ENCODE measurements at regions not wholly inside any gene's neighbourhood (a gene's known extent, or its start where the extent isn't known, plus 50 kb on each side); places are given as distances from the start of the nearest gene placed in this dataset.

DNA sequence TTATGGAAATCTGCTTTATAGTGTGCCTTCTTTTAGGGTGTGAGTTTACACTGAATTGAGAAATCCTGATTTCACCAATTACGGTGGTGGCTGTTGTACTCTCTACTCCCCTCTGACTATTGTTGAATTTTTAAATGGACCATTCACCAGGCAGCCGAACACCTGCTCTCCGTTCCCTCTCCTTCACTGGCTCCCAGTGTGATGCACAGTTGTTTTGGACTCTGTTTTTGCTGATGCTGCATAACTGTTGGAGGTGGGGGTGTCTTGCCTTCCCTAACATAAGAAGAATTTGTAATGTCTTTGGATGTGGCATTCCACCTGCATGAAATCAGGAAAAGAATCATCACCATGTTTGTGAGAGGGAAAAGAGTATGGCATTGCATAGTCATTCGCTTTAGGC lies 341.2 kb downstream of the SNAPC1 start:
- no peak overlapping the region for H3K27ac ChIP-seq
- no peak for DNase-seq
- H3K4me3 ChIP-seq, result no peak overlapping the region
- no peaks in the 10 kb centered on the region for H3K36me3 ChIP-seq
- 80 to 90% methylated on average over 4 of the region's 4 CpGs for WGBS, 2 donors
- no peaks in the 10 kb centered on the region for H3K9me3 ChIP-seq
- intact Hi-C loops (cut with DNase I), result no loop called here
- H3K4me1 ChIP-seq, result no peaks in the 10 kb centered on the region
- TF ChIP-seq POLR2AphosphoS5 (IDR thresholded peaks at IDR 0.05) (no peak), EP300 (IDR thresholded peaks at IDR 0.05) (no peak), POLR2A (IDR thresholded peaks at IDR 0.05) (no peak)
- TF ChIP-seq, protein P1, sequence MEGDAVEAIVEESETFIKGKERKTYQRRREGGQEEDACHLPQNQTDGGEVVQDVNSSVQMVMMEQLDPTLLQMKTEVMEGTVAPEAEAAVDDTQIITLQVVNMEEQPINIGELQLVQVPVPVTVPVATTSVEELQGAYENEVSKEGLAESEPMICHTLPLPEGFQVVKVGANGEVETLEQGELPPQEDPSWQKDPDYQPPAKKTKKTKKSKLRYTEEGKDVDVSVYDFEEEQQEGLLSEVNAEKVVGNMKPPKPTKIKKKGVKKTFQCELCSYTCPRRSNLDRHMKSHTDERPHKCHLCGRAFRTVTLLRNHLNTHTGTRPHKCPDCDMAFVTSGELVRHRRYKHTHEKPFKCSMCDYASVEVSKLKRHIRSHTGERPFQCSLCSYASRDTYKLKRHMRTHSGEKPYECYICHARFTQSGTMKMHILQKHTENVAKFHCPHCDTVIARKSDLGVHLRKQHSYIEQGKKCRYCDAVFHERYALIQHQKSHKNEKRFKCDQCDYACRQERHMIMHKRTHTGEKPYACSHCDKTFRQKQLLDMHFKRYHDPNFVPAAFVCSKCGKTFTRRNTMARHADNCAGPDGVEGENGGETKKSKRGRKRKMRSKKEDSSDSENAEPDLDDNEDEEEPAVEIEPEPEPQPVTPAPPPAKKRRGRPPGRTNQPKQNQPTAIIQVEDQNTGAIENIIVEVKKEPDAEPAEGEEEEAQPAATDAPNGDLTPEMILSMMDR (IDR thresholded peaks at IDR 0.05), result no peak
- no peaks in the 10 kb centered on the region for H3K27me3 ChIP-seq

DNA sequence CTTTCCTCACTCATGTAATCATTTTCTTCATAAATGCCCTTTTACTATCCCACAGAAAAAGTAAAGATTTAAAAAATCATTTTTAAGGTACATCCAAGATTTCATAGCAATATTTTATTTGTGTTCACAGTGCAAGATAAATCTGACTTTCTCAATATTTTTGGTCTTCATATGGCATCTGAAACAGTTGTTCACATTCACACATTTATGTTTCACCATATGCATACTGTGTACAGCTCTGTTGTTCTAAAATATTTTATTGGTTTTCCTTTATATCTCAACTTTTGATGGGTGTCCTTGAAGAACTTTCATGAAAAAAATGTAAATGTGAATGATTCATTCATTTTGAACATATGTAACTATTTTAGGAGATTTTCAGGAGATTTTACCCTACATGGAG lies 348.7 kb downstream of the SNAPC1 start:
- intact Hi-C loops (cut with DNase I), result no loop called here
- Histone ChIP-seq H3K9me3 (no peaks in the 10 kb centered on the region), H3K27ac (no peak overlapping the region), H3K27me3 (peaks cover 0 to 12% (median 7%) of the 10 kb centered on the region in 3 donors), H3K4me3 (no peak overlapping the region), H3K36me3 (no peaks in the 10 kb centered on the region), H3K4me1 (no peaks in the 10 kb centered on the region)
- TF ChIP-seq EP300 (IDR thresholded peaks at IDR 0.05) (no peak), POLR2A (IDR thresholded peaks at IDR 0.05) (no peak), POLR2AphosphoS5 (IDR thresholded peaks at IDR 0.05) (no peak)
- TF ChIP-seq, protein P1 (IDR thresholded peaks at IDR 0.05), result no peak
- DNase-seq, result no peak

DNA sequence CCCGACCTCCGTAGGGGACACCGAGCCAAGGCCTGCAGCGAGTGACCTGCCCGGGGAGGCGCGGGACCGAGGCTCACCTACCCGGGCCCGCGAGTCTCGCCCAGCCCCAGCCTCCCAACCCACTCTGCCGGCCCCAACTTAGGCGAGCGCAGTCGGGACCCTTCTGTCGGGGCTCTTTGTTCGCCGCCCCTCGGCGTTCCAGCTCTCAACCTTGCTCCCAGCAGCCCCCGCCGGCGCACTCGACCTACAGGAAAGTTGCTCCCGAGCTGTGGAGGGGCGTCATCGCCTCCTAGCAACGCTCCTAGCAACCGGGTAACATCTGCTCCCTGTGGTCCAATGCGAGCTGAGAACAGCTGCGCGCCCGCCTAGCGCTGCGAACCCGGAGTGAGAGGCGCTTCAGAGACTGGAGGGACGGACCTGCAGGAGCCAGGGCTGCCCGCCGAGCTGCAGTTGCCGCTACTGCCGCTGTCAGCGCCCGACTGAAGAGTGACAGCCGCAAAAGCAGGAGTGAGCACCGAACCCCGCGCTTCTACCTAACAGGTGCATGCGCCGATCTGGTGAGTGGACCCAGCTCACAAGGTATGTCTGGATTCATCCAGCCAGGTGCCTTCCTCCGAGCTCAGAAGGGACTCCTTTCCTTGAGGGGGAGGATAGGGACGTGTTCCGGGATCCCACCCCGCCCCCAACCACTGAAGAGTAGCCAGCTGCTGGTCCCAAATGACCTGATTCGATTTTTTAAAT lies 355.0 kb downstream of the SNAPC1 start:
- Histone ChIP-seq H3K36me3 (no peaks in the 10 kb centered on the region), H3K27ac (no peak overlapping the region), H3K27me3 (peaks cover 9 to 67% (median 15%) of the 10 kb centered on the region in 3 donors), H3K4me1 (peaks cover 0 to 12% (median 9%) of the 10 kb centered on the region in 4 donors), H3K4me3 (peak overlapping the region in 2 of 4 donors; percentile 23 to 27), H3K9me3 (no peaks in the 10 kb centered on the region)
- peak; percentile 65 for DNase-seq
- intact Hi-C loops (cut with DNase I), result no loop called here
- TF ChIP-seq POLR2A (IDR thresholded peaks at IDR 0.05), result no peak
- TF ChIP-seq POLR2AphosphoS5 (IDR thresholded peaks at IDR 0.05), result no peak
- TF ChIP-seq, protein P1 (IDR thresholded peaks at IDR 0.05), result no peak
- no peak for TF ChIP-seq EP300 (IDR thresholded peaks at IDR 0.05)
- 2 to 6% methylated on average over 56 of the region's 56 CpGs for WGBS, 2 donors

DNA sequence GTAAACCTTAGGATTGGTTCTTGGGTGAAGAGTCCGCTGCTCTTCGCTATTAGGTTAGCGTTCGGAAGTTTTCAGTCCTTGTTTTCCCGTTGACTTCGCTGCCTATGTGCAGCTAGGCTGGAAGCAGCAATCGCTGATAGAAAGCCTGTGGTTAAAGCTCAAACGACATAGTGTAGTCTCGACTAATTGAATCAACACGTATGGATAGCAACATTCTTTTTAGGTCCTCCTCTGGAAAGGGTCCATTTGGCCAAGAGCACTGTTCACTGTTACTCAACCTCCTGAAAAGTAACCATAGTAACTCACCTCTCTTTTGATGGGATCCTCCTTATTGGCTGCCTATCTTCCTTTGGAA lies 355.5 kb downstream of the SNAPC1 start:
- Histone ChIP-seq H3K27ac (no peak overlapping the region), H3K27me3 (peaks cover 9 to 67% (median 15%) of the 10 kb centered on the region in 3 donors), H3K9me3 (no peaks in the 10 kb centered on the region), H3K36me3 (no peaks in the 10 kb centered on the region), H3K4me1 (peaks cover 0 to 12% (median 9%) of the 10 kb centered on the region in 4 donors), H3K4me3 (peak overlapping the region in 2 of 4 donors; percentile 23 to 27)
- DNase-seq, result no peak
- intact Hi-C loops (cut with DNase I), result no loop called here
- 8 to 16% methylated on average over 10 of the region's 10 CpGs for WGBS, 2 donors
- TF ChIP-seq POLR2AphosphoS5 (IDR thresholded peaks at IDR 0.05) (no peak), POLR2A (IDR thresholded peaks at IDR 0.05) (no peak), EP300 (IDR thresholded peaks at IDR 0.05) (no peak)
- TF ChIP-seq, protein P1 (IDR thresholded peaks at IDR 0.05), result no peak

DNA sequence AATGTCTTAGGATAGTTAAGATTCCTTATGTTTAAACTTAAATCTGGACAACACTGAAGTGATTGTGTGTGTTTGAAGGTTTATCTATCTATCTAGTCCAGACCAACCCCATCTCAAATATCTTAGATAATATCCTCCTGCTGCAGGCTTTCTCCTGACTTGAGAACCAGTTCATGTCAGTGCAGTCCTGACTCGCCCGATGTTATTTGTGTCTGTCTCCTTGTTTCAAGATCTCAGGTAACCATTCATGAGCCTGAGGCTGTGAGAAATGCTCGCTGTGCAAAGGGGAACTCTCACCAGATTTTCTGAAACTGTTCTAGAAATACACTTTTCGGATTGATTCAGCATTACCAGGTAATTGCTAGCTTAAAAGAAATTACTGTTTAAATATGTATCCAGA lies 356.2 kb downstream of the SNAPC1 start:
- Histone ChIP-seq H3K9me3 (no peaks in the 10 kb centered on the region), H3K27ac (no peak overlapping the region), H3K27me3 (peaks cover 9 to 67% (median 15%) of the 10 kb centered on the region in 3 donors), H3K36me3 (no peaks in the 10 kb centered on the region), H3K4me1 (peaks cover 0 to 12% (median 9%) of the 10 kb centered on the region in 4 donors), H3K4me3 (no peak overlapping the region)
- 73 to 79% methylated on average over 4 of the region's 4 CpGs for WGBS, 2 donors
- TF ChIP-seq POLR2A (IDR thresholded peaks at IDR 0.05) (no peak), EP300 (IDR thresholded peaks at IDR 0.05) (no peak), POLR2AphosphoS5 (IDR thresholded peaks at IDR 0.05) (no peak)
- TF ChIP-seq, protein P1 (IDR thresholded peaks at IDR 0.05), result no peak
- DNase-seq, result no peak
- intact Hi-C loops (cut with DNase I), result no loop called here
